Right hindlimb (tissue), 1 donor: ENCODE measurements at regions not wholly inside any gene's neighbourhood (a gene's known extent, or its start where the extent isn't known, plus 50 kb on each side); places are given as distances from the start of the nearest gene placed in this dataset.
"Not testable (repeated sequence)": the region's sequence is repeated elsewhere in the genome, so short reads cannot be mapped to it uniquely, and the experiment has no call there.

Experiments
- DNase-seq: peaks from one replicate; pipeline ENCODE4 v3.0.0-alpha.2; 2018

DNA sequence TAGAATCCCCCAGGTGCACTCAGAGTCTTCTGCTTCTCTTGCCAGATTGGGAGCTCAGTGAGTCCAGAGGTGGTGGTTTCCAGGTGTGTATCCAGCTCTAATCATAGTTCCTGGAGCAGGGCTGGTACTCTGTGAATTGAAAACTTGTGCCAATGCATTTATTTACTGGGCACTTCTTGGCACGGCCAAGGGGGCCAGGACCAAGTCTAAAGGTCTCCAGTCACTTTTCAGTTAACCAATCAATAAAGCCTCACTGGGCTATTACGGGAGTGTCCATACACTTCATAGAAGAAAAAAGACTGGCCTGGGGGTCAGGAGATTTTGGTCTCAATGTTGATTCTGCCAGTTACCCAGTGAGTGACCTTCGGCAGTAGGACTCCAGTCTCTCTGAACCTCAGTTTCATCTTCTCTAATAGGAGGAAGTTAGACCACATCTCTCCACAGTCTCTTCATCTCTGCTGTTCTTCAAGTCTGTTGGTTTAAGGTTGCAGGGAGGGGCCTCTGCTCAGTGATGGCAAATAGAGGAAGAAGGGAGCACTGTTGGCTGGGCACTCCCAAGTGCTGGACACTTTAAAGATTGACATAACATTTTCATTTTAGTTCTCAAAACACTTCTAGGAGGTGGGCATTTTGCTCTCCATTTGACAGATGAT, 188.5 kb upstream of the E2F8 start:
- no peak for DNase-seq

DNA sequence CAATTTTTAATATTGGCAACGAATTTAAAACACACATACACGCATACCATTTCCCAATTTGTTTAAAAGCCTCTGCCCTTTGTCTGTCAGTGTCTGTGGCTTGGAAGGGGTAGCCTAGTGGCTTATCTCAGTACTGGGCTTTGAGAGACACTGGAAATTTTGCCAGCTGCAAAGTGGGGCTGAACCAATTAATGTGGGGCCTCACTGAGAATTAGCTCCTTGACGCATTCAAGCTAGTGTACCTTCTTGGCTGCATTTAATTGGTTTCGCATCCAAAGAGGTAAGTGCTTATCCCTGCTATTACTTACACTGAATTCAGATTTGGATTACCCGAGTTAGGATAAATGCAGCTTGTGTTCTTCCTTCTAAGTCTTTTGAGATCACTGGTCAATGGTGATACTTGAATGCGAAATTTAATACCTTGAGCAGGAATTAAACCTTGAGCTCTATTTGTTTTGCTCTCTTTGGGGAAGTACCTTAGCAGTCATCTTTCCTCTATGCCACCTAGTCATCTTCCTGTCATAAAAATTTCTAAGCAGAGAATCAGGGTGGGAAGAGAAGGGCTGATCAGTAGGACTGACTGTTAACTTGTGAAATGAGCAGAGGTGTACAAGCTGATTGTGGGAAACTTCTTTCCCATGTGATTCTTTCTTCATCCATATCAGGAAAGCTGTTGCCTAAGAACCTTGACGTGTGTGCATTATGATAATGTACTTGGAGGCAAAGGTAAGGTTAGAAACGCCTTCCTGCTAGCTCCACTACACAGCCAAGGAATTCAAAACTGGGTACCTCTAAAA, 187.7 kb upstream of the E2F8 start:
- no peak for DNase-seq

- DNase-seq: no peak
These were observed 186.1 kb upstream of the E2F8 start for GRCh38 chr11:19426756-19427403.

GRCh38 chr11:19426011-19426755, 185.4 kb upstream of the E2F8 start:
- no peak for DNase-seq

DNA sequence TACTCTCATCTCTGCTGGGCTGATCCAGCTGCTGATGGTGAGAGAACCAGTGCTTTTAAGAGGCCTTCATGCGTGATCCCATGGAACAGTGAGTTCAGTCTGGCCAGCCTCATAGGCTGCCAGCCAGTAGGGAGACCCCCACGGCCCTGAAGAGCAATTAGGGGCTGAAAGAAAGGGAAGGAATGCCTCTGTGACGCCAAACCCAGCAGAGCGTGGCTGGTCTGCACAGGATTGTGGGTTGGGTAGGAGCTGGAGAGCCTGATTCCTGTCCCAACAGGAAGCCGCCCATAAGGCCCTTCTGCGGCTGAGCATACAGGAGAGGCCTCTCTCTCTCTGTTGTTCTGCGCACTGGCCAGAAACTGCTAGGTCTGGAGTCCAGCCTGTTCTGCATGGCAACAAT, 181.5 kb upstream of the E2F8 start:
- DNase-seq: peak; percentile 64

- DNase-seq: no peak
These were observed 180.3 kb upstream of the E2F8 start for GRCh38 chr11:19420868-19421533.

GRCh38 chr11:19419808-19420207, 179.1 kb upstream of the E2F8 start:
- no peak for DNase-seq

GRCh38 chr11:19419021-19419750, 178.4 kb upstream of the E2F8 start:
- no peak for DNase-seq

DNA sequence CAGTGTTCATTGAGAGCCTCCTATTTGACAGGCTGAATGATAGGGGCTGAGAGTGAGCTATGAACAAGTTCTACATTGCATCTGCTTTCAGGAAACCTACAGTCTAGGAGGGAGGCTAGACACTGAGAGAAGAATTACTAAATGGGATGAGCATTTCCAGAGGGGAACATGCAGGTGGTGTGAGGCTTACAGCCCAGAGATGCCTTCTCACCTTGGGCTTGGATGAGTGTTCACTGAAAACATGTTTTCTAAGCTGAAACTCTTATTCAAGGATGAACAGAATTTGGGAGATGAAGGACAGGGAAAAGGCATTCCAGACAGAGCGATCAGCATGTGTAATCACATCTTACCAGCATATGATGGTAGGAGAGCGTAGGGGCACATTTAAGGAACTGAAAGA, 177.5 kb upstream of the E2F8 start:
- no peak for DNase-seq

DNA sequence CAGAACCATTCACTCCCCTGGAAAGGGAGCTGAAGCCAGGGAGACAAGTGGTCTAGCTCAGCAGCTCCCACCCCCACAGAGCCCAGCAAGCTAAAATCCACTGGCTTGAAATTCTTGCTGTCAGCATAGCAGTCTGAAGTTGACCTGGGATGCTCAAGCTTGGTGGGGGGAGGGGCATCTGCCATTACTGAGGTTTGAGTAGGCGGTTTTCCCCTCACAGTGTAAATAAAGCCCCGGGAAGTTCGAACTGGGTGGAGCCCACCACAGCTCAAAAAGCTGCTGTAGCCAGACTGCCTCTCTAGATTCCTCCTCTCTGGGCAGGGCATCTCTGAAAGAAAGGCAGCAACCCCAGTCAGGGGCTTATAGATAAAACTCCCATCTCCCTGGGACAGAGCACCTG, 171.3 kb upstream of the E2F8 start:
- DNase-seq: not testable (repeated sequence)

DNA sequence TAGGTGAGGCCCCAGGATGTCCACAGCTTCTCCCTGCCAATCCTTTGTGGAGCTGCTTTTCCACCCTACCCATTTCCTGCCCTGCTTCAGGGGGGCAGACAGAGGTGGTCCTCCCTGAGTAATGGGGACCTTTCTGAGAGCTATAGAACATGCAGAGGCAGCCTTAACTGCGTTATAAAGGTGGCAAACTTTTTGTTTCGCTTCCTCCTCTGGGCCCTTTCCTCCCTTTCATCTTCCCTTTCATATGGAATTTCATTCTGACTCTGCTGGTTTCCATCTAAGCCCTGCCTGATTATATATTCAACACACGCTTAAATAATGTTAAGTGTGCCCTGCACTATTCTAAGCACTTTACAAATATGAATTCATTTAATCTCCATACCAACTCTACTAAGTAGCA, 169.3 kb upstream of the E2F8 start:
- DNase-seq: no peak

DNA sequence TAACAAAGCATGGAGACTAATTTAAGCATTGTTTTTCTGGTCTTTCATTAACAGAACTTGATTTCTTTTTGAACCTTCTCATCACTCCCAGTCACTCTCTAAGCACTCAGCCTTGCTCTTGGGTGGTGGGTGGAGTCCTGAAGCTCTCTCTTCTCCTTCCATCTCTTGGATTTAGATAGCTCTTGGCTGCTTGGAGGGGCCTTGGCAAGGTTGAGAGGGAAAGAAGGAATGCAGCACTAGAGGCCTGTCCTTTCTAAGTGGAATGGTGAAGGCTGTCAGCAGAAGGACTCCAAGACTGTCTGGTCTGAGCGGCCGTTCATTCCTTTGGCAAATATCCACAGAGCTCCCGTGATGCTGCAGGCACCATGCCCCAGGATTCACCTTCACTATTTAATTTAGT, 168.6 kb upstream of the E2F8 start:
- no peak for DNase-seq

- no peak for DNase-seq
These were observed 167.0 kb upstream of the E2F8 start for GRCh38 chr11:19407677-19408270.

DNA sequence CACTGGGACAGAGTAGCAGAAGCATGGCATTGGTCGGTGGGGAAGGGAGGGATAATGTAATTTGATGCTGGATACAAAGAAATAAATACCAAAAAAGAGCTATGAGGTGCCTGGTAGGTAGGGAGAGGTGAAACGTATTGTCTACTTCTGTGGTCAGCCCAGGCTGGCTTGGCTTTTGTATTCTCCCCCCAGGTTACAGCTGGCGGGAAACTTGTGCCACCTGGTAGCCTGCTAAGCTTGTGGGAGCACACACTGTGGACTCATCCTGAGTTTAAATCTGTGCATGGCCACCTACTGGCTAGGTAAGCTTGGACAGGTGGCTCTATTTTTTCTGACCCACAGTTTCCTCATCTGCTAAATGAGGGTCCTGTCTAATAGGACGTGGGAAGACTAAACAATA, 165.2 kb upstream of the E2F8 start:
- no peak for DNase-seq

- DNase-seq: no peak
These were observed 164.0 kb upstream of the E2F8 start for GRCh38 chr11:19404787-19405186.

- DNase-seq: no peak
These were observed 162.6 kb upstream of the E2F8 start for GRCh38 chr11:19403196-19403895.

DNA sequence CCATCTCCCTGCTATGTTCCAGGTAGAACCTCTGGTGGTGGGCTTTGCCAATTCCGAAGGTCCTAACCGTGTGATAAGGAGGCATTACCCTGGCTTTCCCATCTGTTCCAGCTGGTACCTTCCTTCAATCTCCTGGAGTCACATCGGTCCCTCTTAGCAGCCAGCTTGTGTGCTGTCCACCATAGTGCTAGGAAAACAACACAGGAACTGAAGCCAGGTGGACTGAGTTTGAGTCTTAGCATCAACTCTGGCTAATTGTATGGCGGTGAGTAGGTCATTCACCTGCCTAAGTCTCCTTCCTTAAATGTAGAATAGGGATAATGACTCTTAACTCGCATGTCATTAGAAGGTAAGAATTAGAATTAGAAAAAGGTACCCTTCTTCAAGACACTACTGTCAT, 159.6 kb upstream of the E2F8 start:
- DNase-seq: no peak

DNA sequence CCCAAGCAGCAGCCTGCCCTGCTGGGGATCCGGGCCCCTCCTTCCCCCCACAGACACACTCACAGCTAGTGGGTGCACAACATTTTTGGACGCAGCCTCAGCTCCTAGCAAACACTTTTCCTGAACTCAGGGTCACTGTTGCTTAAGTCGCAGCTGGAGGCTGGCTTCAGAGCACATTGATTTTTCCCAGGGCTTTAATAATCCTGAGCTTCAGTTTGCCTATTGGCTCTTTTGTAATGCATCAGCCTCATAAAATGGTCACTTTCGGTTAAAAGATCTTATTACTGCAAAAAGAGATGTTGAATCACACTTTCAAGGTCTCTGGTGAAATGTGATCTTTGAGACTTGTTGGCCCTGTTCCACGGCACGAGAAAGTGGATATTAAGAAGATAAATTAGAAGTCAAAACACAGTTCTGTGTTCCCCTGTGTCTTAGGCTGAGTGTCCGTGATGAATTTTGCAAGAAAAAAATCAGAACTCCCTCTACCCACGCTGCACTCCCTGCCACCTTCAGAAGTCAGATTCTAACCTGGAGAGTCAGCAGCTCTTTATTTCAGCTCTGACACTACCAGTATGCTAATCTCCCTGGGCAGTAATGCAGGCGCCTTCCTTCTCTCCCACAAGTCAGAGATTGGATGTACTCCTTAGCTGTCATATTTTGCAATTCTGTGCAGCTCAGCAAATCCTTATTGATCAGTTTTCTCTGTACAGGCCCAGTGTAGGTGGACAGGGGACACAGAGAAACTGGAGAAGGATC, 158.2 kb upstream of the E2F8 start:
- DNase-seq: no peak

DNA sequence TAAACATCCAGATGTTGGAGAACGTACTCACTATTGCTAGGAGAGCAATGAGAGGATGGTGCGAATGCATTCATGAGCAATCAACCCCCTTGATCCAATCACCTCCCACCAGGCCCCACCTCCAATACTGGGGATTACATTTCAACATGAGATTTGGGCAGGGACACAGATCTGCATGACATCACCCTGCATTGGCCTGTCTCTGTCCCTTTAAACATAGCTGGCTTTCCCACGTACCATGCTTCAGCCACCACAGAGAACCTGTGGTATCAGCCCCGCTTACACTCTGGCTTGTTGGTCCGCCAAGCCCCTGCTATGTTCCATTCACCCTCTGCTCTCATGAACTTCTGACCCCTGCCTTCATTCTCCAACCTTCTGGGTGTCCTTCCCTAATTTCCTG, 157.5 kb upstream of the E2F8 start:
- no peak for DNase-seq

DNA sequence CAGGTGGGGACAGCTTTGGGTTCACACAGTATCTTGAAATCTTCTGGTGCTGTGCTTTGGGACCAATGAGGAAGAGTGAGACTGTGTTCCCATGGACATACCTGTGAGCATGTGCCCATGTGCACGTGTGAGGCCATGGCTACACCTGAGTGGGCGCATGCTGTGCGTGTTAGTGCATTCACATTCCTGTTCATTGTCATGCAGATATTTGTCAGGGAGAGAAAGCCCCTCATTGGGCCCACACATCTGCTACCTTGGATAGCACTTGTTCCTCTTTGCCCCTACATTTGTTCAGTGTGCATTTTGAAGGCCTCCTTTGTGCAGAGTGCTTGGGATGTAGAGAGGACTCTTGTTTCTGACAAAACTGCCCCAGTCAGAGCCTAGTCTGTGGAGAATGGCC, 154.3 kb upstream of the E2F8 start:
- DNase-seq: no peak
